Mesendoderm (in vitro differentiated cells): ENCODE measurements at regions not wholly inside any gene's neighbourhood (a gene's known extent, or its start where the extent isn't known, plus 50 kb on each side); places are given as distances from the start of the nearest gene placed in this dataset.
"Not testable (repeated sequence)": the region's sequence is repeated elsewhere in the genome, so short reads cannot be mapped to it uniquely, and the experiment has no call there.

Source experiments
- DNase-seq: peaks from one replicate; pipeline ENCODE4 v3.0.0; 2013
- H2AK5ac ChIP-seq: 2 replicates; pipeline ENCODE4 v1.6.1; 2013; ENCODE audit warnings: low read length, inconsistent platforms
- H2BK120ac ChIP-seq: 2 replicates; pipeline ENCODE4 v1.6.1; 2013; ENCODE audit warnings: low read depth, mild to moderate bottlenecking, low read length, moderate library complexity, mixed read lengths
- H2BK15ac ChIP-seq: replicated peaks from 2 replicates; pipeline ENCODE4 v1.6.1; 2013; ENCODE audit warnings: low read depth, mild to moderate bottlenecking, moderate library complexity
- H2BK5ac ChIP-seq: 2 replicates; pipeline ENCODE4 v1.6.1; 2013; ENCODE audit warnings: low read length, inconsistent platforms
- H3K18ac ChIP-seq: 2 replicates; pipeline ENCODE4 v1.6.1; 2013; ENCODE audit warnings: mild to moderate bottlenecking, low read length, mixed read lengths
- H3K23ac ChIP-seq: one replicate; pipeline ENCODE4 v1.6.1; 2013; ENCODE audit warnings: low read length
- H3K27ac ChIP-seq: 2 replicates; pipeline ENCODE4 v1.5.1; 2013; ENCODE audit warnings: low read depth, mild to moderate bottlenecking, inconsistent platforms, low read length, moderate library complexity
- H3K27me3 ChIP-seq: 2 replicates; pipeline ENCODE4 v1.6.1; 2013; ENCODE audit warnings: low read length, control low read depth, mild to moderate bottlenecking, inconsistent platforms; ENCODE audit not compliant: insufficient read depth, poor library complexity
- H3K36me3 ChIP-seq: 2 replicates; pipeline ENCODE4 v1.6.1; 2013; ENCODE audit warnings: low read length, inconsistent platforms; ENCODE audit not compliant: control insufficient read depth, insufficient read depth
- H3K4ac ChIP-seq: one replicate; pipeline ENCODE4 v1.6.1; 2013; ENCODE audit warnings: low read depth, mild to moderate bottlenecking, low read length, moderate library complexity
- H3K4me1 ChIP-seq: 2 replicates; pipeline ENCODE4 v1.6.1; 2013; ENCODE audit warnings: low read depth, low read length, inconsistent platforms; ENCODE audit not compliant: control insufficient read depth
- H3K4me2 ChIP-seq: 2 replicates; pipeline ENCODE4 v1.6.1; 2013; ENCODE audit warnings: low read length
- H3K4me3 ChIP-seq: 2 replicates; pipeline ENCODE4 v1.5.1; 2013; ENCODE audit warnings: mild to moderate bottlenecking, low read length
- H3K56ac ChIP-seq: one replicate; pipeline ENCODE4 v1.6.1; 2013; ENCODE audit warnings: low read length
- H3K79me1 ChIP-seq: 2 replicates; pipeline ENCODE4 v1.6.1; 2013; ENCODE audit warnings: low read length, inconsistent platforms
- H3K79me2 ChIP-seq: 2 replicates; pipeline ENCODE4 v1.6.1; 2013; ENCODE audit warnings: mild to moderate bottlenecking, low read length; ENCODE audit not compliant: control insufficient read depth, insufficient read depth
- H3K9ac ChIP-seq: 2 replicates; pipeline ENCODE4 v1.6.1; 2013; ENCODE audit warnings: low read length, inconsistent platforms
- H4K5ac ChIP-seq: one replicate; pipeline ENCODE4 v1.6.1; 2013; ENCODE audit warnings: low read length
- H4K8ac ChIP-seq: one replicate; pipeline ENCODE4 v1.6.1; 2013; ENCODE audit warnings: low read depth, mild to moderate bottlenecking, control low read depth, low read length, moderate library complexity
- WGBS: extraction: QIAGEN DNeasy Blood & Tissue Kit; methylation state at CpG from one replicate; pipeline ENCODE4 v1.1.7; 2013; ENCODE audit warnings: low lambda C conversion rate, missing lambda C conversion rate; ENCODE audit not compliant: insufficient coverage; ENCODE audit errors: extremely low coverage; 5-methylcytosine and 5-hydroxymethylcytosine counted together

GRCh38 chr2:236370847-236371409 is 106.7 kb upstream of the ASB18 start:
- no peak overlapping the region for H3K4me2 ChIP-seq
- H3K27ac ChIP-seq = no peak overlapping the region
- no peak overlapping the region for H3K4me3 ChIP-seq
- no peak overlapping the region for H2BK5ac ChIP-seq
- no peaks in the 10 kb centered on the region for H3K36me3 ChIP-seq
- H3K79me2 ChIP-seq = no peaks in the 10 kb centered on the region
- H4K5ac ChIP-seq = no peak overlapping the region
- peak; percentile 25 for DNase-seq
- H3K4ac ChIP-seq = no peak overlapping the region
- H3K9ac ChIP-seq = no peak overlapping the region
- no peak overlapping the region for H2BK15ac ChIP-seq
- H3K23ac ChIP-seq = no peak overlapping the region
- H3K27me3 ChIP-seq = no peaks in the 10 kb centered on the region
- H3K4me1 ChIP-seq = no peaks in the 10 kb centered on the region
- H3K79me1 ChIP-seq = no peaks in the 10 kb centered on the region
- H4K8ac ChIP-seq = no peak overlapping the region
- no peak overlapping the region for H2AK5ac ChIP-seq
- H3K18ac ChIP-seq = no peak overlapping the region
- no peak overlapping the region for H2BK120ac ChIP-seq
- no CpG with 5 or more reads among the region's 10 CpGs for WGBS
- H3K56ac ChIP-seq = no peak overlapping the region

GRCh38 chr2:236375973-236376476 is 111.8 kb upstream of the ASB18 start:
- no peaks in the 10 kb centered on the region for H3K27me3 ChIP-seq
- H2AK5ac ChIP-seq = no peak overlapping the region
- H3K4me2 ChIP-seq = no peak overlapping the region
- H3K4me1 ChIP-seq = no peaks in the 10 kb centered on the region
- no peaks in the 10 kb centered on the region for H3K36me3 ChIP-seq
- no peak overlapping the region for H2BK5ac ChIP-seq
- H3K4ac ChIP-seq = no peak overlapping the region
- H2BK120ac ChIP-seq = no peak overlapping the region
- H3K4me3 ChIP-seq = no peak overlapping the region
- DNase-seq = no peak
- H4K8ac ChIP-seq = no peak overlapping the region
- no peak overlapping the region for H3K23ac ChIP-seq
- no peaks in the 10 kb centered on the region for H3K79me1 ChIP-seq
- H3K9ac ChIP-seq = no peak overlapping the region
- WGBS = no CpG with 5 or more reads among the region's 5 CpGs
- no peak overlapping the region for H4K5ac ChIP-seq
- no peak overlapping the region for H3K18ac ChIP-seq
- H3K79me2 ChIP-seq = no peaks in the 10 kb centered on the region
- no peak overlapping the region for H2BK15ac ChIP-seq
- H3K56ac ChIP-seq = no peak overlapping the region
- no peak overlapping the region for H3K27ac ChIP-seq

GRCh38 chr2:236376566-236377244 is 112.5 kb upstream of the ASB18 start:
- no peaks in the 10 kb centered on the region for H3K79me1 ChIP-seq
- H4K8ac ChIP-seq = no peak overlapping the region
- no CpG with 5 or more reads among the region's 7 CpGs for WGBS
- no peak overlapping the region for H2BK120ac ChIP-seq
- no peaks in the 10 kb centered on the region for H3K36me3 ChIP-seq
- H3K23ac ChIP-seq = no peak overlapping the region
- no peak overlapping the region for H3K4me2 ChIP-seq
- no peak overlapping the region for H2BK15ac ChIP-seq
- H3K4ac ChIP-seq = no peak overlapping the region
- H4K5ac ChIP-seq = no peak overlapping the region
- H3K4me3 ChIP-seq = no peak overlapping the region
- H2AK5ac ChIP-seq = no peak overlapping the region
- DNase-seq = peak; percentile 51
- H3K9ac ChIP-seq = no peak overlapping the region
- H3K79me2 ChIP-seq = no peaks in the 10 kb centered on the region
- no peaks in the 10 kb centered on the region for H3K4me1 ChIP-seq
- no peak overlapping the region for H3K18ac ChIP-seq
- H3K27ac ChIP-seq = no peak overlapping the region
- no peak overlapping the region for H3K56ac ChIP-seq
- H2BK5ac ChIP-seq = no peak overlapping the region
- H3K27me3 ChIP-seq = no peaks in the 10 kb centered on the region

- Histone ChIP-seq H2AK5ac (no peak overlapping the region), H3K4me2 (no peak overlapping the region), H4K8ac (no peak overlapping the region), H2BK5ac (no peak overlapping the region), H4K5ac (no peak overlapping the region), H3K56ac (no peak overlapping the region), H3K79me1 (no peaks in the 10 kb centered on the region), H3K18ac (no peak overlapping the region), H3K4me1 (no peaks in the 10 kb centered on the region), H3K79me2 (no peaks in the 10 kb centered on the region), H2BK15ac (no peak overlapping the region), H3K36me3 (no peaks in the 10 kb centered on the region), H3K27ac (no peak overlapping the region), H2BK120ac (no peak overlapping the region), H3K4ac (no peak overlapping the region), H3K23ac (no peak overlapping the region), H3K27me3 (no peaks in the 10 kb centered on the region), H3K4me3 (no peak overlapping the region), H3K9ac (no peak overlapping the region)
- no peak for DNase-seq
- no CpG with 5 or more reads among the region's 16 CpGs for WGBS
Observed at GRCh38 chr2:236380051-236380612, 115.9 kb upstream of the ASB18 start.

GRCh38 chr2:236381253-236381652 is 117.0 kb upstream of the ASB18 start:
- not testable (repeated sequence) for H3K4me2 ChIP-seq, H2AK5ac ChIP-seq, H3K18ac ChIP-seq, H3K27ac ChIP-seq, H3K23ac ChIP-seq, H3K56ac ChIP-seq, H3K9ac ChIP-seq, DNase-seq, H3K79me2 ChIP-seq, H3K4ac ChIP-seq, H2BK120ac ChIP-seq, H3K27me3 ChIP-seq, H2BK5ac ChIP-seq, H4K8ac ChIP-seq, H4K5ac ChIP-seq, H3K4me1 ChIP-seq, H3K4me3 ChIP-seq, H3K79me1 ChIP-seq, H2BK15ac ChIP-seq, H3K36me3 ChIP-seq
- WGBS = no CpG with 5 or more reads among the region's 6 CpGs
